GM10847 (cell line): ENCODE measurements at regions not wholly inside any gene's neighbourhood (a gene's known extent, or its start where the extent isn't known, plus 50 kb on each side); places are given as distances from the start of the nearest gene placed in this dataset.

ENCODE experiments used
- POLR2A ChIP-seq: IDR thresholded peaks from 2 replicates; pipeline ENCODE4 v1.6.1; 2011; ENCODE audit not compliant: insufficient read length; ENCODE audit errors: extremely low read depth

DNA sequence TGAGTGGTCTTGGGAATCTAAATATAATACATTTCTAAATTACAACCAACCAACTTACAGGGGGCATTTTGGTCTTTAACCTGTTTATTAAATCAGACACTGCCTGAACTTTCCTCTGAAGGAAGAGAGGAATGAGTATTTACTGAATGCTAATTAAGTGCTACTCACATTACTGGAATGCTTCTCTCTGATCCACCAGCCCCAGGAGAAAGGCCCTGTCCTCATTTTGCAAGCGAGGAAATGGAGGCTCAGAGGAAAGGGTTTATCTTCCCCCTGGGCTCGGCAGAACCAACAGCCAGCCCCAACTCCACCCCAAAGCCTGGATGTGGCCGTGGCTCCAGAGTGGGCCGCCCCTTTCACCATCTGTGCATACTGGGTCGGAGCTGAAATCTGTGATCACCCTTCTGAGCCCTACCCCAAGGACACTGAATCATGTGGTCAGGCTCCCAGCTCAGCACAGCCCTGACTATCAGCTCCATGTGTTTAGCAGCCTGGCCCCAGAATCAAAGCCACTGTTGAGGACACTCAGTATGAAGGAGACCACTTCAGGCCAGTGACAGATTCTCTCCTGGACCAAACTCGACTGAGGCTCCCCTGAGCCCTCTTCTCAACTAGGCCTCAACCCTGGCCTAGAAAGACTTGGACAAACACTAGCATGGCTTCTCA, 56.7 kb upstream of the ENPP6 start:
- TF ChIP-seq POLR2A, result no peak

GRCh38 chr4:184273166-184274147, 55.8 kb upstream of the ENPP6 start:
- TF ChIP-seq POLR2A, result no peak

DNA sequence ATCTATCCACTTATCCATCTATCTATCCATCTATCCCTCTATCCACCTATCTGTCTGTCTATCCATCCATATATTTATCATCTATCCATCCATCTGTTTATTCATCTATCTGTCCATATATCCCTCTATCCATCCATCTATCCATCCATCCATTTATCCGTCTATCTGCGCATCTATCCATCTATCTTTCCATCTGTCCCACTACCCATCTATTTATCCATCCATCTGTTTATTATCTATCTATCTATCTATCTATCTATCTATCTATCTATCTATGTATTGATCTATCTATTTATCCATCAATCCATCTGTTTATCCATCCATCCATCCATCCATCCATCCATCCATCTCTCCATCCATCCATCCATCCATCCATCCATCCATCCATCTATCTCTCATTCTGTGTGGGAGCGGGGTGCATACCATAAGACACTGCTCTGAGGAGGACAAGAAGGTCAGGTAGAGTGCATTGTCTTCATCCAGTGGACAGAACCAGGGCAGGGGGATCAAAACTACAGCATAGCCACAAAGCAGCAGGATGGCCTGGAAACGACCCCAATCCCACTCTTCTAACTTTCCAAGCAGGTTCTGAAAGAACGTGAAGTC, 53.2 kb upstream of the ENPP6 start:
- TF ChIP-seq POLR2A, result no peak

GRCh38 chr4:184269879-184270430, 52.3 kb upstream of the ENPP6 start:
- TF ChIP-seq POLR2A, result no peak

DNA sequence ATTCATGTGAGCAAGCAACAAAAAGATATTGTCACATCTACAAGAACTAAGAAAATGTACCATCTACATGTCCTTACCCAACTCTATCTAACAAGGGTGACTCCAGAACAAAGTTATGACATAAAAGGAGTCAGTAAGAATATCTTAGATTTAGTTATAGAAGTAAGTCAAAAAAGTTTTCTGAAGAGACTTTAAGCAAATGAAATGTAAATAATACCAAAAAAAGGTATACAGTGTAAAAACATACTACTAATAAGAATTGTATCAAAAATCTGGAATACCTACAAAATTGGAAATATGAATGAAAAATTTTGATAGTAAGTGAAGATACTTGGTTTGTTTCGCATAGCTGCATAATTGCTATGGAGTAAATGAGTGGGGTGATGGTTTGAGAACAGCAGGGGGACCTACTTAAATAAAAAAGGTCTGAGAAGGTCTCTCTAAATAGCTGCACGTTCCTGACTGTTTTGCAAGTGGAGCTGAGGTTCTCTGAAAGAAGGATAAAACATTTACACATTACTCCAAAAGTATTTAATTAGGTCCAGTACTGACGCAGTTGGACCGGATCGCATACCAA, 51.0 kb upstream of the ENPP6 start:
- no peak for TF ChIP-seq POLR2A

- no peak for TF ChIP-seq POLR2A
Observed at GRCh38 chr4:184267673-184268583, 50.3 kb upstream of the ENPP6 start.
